Medulla oblongata (tissue), 1 donor: ENCODE measurements at regions not wholly inside any gene's neighbourhood (a gene's known extent, or its start where the extent isn't known, plus 50 kb on each side); places are given as distances from the start of the nearest gene placed in this dataset.

Source experiments
- DNase-seq: peaks from one replicate; pipeline ENCODE4 v3.0.0-alpha.2; 2015; ENCODE audit errors: extremely low spot score

DNA sequence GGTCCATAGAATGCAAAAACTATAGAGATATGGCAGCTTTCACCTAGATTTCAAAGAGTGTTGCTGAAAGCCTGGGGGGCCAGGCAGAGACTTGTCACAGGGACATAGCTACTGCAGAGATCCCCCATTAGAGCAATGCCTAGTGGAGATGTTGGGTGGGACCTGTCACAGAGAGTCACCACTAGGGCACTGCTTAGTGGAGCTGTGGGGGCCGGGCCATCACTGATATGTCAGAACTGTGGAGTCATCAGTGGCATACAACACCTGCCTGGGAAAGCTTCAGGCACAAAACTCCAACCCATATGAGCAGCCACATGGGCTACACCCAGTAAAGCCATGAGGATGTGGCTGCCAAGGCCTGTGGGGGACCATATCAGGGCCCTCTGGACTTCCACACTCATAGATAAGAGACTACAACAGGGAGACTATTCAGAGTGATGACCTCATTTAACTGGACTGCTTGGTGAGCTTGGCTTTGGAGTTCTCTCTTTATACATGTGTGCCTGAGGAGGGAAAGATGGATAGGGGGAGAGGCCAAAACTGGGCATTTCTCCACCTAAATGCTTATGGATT is 176.3 kb downstream of the ZNF621 start:
- no peak for DNase-seq

DNA sequence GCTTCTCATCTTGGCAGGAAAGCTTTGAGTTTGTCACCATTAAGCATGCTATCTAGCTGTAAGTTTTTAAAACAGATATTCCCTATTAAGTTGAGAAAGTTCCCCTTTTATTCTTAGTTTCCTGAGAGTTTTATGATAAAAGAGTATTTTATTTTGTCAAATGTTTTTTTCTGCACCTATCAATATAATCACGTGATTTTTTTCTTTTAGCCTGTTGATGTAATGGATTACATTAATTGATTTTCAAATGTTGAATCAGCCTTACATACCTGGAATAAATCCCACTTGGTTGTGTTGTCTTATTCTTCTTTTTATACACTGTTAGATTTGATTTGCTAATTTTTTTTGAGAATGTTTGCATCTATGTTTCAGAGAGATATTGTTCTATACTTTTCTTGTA is 179.5 kb downstream of the ZNF621 start:
- DNase-seq: no peak

- no peak for DNase-seq
These were observed 180.9 kb downstream of the ZNF621 start for GRCh38 chr3:40705663-40706062.

- peak; percentile 37 for DNase-seq
These were observed 188.5 kb downstream of the ZNF621 start for GRCh38 chr3:40713306-40713705.

DNA sequence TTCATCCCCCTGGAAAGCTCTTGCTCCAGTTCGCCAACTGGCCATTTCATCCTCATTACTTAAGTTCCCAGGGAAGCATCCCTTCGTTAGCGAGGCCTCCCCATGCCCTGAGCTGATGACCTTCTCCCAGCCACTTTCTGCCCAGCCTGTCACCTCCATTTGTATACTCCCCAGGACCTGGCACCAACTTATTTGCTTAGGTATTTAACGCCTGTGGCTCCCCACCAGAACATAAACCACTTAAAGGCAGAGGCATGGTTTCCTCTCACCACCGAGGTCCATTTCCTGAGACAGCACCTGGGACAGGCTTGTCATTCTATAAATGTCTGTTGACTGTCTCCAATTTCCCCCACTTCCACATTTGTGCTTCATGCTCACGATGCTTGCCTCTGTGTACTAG is 189.0 kb downstream of the ZNF621 start:
- DNase-seq: no peak

GRCh38 chr3:40714771-40715345 is 190.1 kb downstream of the ZNF621 start:
- DNase-seq: no peak

GRCh38 chr3:40715551-40715950 is 190.8 kb downstream of the ZNF621 start:
- no peak for DNase-seq

DNA sequence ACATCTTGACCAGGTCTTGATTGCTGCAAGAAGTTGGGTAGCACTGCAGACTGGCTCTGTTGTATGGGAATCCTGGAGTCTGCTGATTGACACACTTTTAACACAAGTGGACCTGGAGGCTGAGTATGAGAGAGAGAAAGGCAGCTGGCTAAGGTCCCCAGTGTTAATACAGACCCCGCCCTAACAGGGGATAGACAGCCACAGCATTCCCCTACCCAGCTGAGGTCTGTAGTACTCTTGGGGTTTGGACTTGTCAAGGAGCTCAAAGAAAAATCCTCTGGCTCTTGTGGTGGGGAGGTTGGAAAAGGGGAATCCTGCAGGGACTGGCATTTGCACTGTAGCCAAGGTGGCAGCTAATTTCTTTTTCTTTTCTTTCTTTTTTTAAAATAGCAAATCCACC is 192.7 kb downstream of the ZNF621 start:
- DNase-seq: no peak

DNA sequence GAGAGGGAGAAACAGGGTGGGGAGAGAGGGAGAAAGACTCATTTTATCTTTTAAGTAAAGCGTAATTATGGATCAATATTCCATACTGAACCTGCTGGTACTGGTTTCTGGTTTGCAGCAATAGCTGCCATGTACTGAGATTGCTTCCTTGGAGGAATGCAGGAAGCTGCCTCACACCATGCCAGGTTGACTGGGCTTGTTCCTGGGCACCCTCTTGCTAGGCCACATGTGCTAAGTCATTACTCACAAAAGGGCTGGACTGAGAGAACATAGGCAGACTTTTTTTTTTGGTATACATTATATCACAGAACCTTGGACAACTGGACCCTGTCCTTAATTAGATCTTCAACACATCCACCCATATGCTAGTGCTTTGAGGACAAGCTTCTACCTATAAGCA is 193.4 kb downstream of the ZNF621 start:
- no peak for DNase-seq

DNA sequence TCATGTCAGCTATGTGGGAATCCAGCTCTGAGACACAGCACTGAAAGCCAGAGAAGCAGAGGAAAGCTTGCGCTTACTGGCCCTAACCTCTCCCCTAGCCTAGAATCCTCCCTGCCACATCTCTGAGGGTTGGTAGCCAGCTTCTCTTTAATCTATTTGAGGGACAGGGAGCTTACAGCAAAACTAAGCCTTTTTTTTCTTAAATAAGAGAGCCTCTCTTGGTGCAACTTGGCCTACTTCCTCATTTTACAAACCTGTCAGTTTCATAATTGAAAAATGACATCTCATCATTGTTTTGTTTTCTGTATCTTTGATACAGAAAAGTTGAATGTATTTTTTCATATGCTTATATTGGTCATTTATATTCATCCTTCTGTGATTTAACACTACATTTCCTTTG is 193.9 kb downstream of the ZNF621 start:
- DNase-seq: no peak

GRCh38 chr3:40719660-40720287 is 195.0 kb downstream of the ZNF621 start:
- DNase-seq: peak; percentile 45

GRCh38 chr3:40720341-40720740 is 195.6 kb downstream of the ZNF621 start:
- DNase-seq: no peak

DNA sequence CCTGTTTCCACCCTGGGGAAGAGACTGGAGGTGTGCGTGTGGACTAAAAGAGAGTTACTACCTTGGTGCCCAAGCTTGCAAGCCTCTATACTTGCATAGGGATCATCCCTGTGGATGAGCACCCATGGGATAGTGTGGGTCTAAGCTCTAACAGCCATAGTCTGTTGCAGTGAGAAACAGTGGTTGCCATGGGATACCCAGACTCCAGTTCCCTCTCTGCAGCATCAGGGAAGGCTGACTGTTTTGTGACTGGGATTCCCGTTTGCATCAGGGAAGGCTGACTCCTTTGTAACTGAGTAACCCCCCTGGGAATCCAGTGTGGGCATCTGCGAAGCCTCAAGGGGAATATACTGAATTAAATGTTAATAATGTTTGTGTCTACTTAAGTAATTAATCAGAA is 196.1 kb downstream of the ZNF621 start:
- no peak for DNase-seq

DNA sequence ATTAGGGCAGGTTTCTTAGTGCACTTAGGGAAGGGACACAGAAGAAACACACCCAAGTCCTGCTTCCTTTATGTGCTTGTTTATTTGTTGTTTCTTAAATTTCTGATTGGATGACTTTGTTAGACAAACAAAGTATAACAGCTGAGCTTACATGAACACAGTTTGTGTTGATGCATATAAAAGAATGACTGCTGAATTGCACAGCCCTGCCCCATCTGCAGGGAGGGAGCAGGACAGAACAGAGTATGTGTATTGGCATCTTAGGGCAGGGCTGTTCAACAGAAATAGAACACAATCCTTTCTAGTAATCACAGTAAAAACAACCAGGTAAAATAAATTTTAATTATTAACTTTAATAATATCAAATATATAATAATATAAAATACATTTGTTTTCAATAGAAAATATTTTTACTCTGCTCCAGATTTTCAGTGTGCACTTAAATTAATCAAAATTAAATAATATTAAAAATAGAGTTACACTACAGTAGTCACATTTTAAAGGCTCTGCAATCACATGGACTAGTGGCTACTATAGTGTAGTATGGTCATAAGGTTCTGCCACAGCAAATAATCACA is 198.4 kb downstream of the ZNF621 start:
- no peak for DNase-seq

- DNase-seq: no peak
These were observed 200.3 kb downstream of the ZNF621 start for GRCh38 chr3:40725031-40725430.

DNA sequence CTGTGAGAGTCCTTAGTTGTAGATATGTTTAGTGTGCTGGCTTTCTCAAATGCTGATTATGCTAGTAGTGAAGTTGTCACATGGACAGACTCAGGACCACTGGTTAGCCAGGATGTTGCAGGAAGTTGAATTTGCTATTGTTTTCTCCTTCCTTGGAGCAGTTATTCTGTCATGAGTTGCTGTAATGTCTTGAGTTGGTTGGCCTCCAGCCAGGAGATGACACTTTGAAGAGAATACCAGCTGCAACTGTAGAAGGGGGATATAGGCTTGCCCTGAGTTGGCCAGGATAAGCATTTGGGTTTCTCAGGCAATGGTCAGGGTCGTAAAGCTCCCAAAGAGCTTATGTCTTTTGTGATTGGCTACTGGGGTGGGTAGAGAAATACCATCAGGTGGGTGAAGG is 206.7 kb downstream of the ZNF621 start:
- no peak for DNase-seq

DNA sequence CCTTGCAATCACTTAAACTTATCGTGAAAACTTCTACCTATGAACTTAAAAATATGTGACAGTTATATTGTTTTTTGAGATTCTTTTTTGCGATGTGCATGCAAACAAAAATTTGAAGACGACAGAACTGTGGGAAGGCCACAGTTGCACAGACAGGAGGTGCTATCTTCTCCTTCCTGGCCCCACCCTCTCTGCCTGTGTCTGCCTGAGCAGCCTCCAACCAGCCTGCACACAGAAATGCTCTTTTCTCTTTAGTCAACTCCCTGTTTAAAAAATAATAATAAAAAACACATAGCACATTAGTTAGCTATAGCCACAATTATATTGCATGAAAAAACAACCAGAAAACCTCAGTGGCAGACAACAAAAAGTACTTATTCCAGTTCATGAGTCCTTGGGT is 212.2 kb downstream of the ZNF621 start:
- no peak for DNase-seq

- no peak for DNase-seq
These were observed 212.6 kb downstream of the ZNF621 start for GRCh38 chr3:40737343-40737742.

GRCh38 chr3:40739971-40740370 is 215.2 kb downstream of the ZNF621 start:
- no peak for DNase-seq

GRCh38 chr3:40741729-40742128 is 217.0 kb downstream of the ZNF621 start:
- DNase-seq: peak; percentile 49

DNA sequence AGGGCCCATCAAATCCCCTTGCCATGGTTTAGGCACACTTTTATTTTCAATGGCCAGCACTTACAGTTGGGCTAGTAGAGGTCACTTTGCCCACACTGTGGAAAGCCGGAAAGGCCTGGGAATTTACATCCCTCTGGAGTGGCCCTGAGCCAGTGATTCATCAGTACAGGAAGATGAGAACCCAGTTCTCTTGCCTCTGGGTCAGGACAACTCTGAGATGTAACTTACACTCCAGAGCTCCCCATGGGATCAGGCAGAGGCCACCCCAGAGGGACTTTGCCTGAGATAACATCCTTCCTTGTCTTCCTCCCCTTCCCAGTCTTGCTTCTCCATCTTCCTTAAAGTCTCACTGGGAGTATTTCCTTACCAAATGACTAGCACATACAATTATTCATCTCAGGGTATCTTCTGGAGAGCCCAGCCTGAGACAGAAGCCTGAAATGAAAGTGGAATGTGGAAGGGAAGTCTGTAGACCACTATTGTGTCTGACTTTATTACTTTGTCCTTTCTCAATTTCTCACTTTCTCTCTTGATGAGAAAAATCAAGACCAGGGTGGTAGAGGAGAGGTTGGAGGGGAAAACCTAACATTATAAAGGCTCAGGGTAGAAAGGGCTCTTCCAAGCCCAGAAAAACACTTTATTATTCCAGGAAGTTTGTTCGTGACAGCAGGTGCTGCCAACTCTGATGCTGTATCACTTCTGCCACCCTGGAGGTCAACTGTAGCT is 220.8 kb downstream of the ZNF621 start:
- no peak for DNase-seq

DNA sequence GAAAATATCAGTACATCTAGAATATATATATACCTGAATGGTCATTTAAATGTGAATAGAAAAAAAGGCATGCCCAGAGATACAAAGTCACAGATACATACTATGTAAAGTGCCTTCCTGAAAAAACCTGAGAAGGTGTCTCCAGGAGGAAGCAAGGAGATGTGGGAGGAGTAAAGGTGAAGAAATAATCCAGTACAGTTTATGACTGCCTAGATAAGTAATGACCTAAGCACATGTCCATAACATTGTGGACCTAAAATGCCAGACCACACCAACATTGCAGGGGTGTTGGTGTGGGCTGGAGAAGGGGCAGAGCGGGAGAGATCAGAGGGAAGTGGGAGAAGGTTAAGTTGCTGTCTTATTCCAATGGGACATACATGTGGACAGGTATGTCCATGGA is 226.9 kb downstream of the ZNF621 start:
- DNase-seq: no peak

DNA sequence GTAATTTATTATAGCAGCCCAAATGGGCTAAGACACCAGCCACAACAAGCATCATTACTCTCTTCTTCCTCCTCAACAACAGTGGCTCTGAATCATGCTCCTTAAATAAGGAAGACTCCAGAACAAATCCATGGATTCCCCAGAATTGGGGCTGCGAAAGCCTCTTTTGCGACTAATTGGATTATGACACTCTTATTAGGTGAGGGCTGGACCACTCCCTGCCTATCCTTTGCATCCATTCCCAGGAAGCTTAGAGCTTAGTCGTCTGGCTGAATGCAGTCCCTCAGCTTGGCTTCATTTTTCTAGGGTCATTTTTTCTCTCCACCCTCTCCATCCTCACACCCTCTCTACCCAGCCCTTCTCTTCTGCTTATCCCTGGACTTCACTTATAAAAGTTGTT is 227.7 kb downstream of the ZNF621 start:
- DNase-seq: no peak
